AG08395 (cell line): ENCODE measurements at regions not wholly inside any gene's neighbourhood (a gene's known extent, or its start where the extent isn't known, plus 50 kb on each side); places are given as distances from the start of the nearest gene placed in this dataset.

Experiments used
- DNase-seq: peaks from one replicate; pipeline ENCODE4 v3.0.0; 2012; ENCODE audit warnings: mixed read lengths, low spot score

- peak; percentile 96 for DNase-seq
Observed at GRCh38 chr2:129877289-129877741, 102.2 kb upstream of the RAB6C start.

GRCh38 chr2:129877795-129878775, 101.4 kb upstream of the RAB6C start:
- DNase-seq, result peak; percentile 56

DNA sequence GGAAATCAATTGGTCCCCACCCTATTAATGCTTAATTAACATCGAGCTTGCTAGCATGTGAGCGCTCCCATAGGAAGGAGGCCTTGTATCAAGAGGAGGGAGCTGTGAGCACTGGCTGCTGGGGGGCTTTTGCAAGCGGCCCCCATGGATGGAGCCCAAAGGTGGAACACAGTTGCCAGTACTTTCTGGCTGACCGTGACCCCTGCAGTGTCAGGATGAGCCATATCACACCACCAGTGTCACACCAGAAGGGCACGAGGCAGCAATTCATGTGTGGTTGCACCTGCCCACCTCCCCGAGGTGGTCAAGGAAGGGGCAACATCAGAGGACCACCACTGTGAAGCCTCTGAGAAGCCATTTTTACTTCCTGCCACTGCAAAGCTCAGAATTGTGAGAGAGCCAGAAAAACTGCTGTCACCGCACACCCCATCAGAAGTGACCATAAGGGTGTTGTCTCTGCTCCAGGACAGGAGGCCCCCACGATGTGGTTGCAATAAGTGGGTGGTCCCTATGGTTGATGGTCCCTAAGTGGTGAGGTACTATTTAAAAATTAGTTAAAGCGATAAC, 99.8 kb upstream of the RAB6C start:
- no peak for DNase-seq

DNA sequence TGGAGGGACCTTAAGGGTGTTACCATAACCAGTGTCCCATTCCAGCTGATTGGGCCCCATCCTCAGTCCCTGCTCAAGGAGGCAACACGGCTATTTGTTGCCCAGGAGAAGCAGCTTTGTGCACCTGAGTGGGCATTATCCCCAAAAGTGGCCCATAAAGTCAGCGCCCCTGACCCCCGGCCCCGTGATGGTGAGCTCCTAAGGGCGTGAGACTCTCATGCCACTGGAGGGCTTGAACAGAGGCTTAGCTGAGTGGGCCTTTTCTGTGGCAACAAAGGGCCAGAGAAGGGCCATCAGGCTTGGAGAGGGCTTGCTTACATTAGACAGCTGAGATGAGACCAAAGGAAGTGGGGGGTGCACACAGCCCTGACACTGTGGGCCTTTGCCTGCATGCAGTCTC, 99.2 kb upstream of the RAB6C start:
- DNase-seq, result no peak

GRCh38 chr2:129880971-129881370, 98.5 kb upstream of the RAB6C start:
- DNase-seq, result no peak

DNA sequence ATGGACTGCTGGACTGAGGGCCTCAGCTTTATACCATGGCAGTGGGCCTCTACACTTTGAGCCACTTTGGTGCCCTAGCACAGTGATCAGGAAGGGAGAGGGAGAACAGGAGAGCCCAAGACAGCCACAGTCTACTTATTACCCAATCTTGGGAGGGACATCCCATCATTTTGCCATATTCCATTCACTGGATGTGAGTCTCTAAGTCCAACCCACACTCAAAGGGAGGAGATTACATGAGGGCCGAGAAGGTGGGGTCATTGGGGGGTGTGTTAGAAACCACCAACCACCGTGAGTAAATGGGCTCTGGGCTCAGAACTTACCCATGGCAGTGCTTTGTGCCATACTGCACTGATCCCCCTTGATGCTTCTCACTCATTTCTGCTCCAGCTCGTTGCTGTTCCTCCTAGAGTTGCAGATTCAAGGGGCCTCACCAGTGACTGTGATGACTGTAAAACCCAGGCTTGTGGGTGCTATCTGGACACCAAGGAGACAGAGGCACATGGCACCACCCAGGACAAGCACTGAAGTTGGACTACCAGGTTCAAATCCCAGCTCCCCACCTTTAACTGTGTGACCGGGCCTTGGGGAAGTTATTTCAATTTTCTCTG, 97.6 kb upstream of the RAB6C start:
- no peak for DNase-seq

- DNase-seq, result no peak
Observed at GRCh38 chr2:129882476-129882875, 97.0 kb upstream of the RAB6C start.

GRCh38 chr2:129883121-129883520, 96.3 kb upstream of the RAB6C start:
- no peak for DNase-seq

DNA sequence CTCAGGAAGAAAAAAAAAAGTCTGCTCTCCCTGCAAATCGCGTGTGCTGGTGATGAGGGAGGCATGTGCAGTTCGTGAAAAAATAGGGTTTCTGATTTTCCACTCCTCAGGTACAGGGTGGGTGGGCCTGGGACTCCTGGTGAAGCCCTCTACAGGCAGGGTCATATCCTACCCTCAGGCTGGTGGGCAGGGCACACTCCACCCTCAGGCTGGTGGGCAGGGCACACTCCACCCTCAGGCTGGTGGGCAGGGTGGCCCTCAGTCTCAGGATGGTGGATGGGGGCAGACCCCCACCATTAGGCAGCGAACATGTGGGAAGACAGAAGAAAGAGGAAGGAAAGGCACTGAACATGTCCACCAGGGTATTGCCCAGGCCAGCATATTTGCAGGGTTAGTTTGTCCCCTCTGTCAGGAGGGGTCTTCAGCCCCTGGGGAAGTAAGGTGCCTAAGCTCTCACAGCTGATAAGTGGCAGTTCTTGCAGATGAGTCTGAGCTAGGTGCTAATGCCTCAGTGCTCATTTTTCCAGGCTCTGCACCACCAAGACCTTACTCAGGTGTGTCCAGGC, 95.2 kb upstream of the RAB6C start:
- DNase-seq, result no peak

- DNase-seq, result no peak
Observed at GRCh38 chr2:129885735-129886134, 93.7 kb upstream of the RAB6C start.

DNA sequence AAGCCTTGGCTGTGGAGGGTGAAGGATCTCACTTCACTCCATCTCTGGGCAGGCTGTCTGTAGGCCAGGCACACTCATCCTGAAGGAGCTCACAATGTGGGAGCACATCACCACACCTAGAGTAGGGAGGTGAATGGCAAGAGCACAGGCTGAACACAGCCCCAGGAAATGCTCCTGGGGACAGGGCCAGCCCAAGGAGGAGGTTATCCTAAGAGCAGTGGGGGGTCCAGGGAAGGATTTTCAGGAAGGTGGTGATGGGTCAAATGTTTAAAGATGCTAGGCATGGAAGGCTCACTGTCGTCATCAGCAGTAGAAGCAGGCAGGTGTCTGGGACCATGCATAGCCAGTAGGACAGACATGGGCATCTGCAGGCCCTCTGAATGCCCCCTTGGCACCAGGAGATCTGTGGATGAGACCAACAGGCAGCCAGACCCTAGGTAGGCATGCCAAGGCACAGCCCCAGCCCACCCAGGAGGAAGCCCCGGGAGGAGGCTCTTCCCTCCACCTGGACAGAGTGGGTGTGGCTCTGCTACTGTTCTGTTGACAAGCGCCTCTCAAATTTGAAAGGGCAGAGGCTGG, 91.7 kb upstream of the RAB6C start:
- no peak for DNase-seq

- no peak for DNase-seq
Observed at GRCh38 chr2:129888461-129888860, 91.0 kb upstream of the RAB6C start.

- peak; percentile 67 for DNase-seq
Observed at GRCh38 chr2:129888896-129889295, 90.6 kb upstream of the RAB6C start.

DNA sequence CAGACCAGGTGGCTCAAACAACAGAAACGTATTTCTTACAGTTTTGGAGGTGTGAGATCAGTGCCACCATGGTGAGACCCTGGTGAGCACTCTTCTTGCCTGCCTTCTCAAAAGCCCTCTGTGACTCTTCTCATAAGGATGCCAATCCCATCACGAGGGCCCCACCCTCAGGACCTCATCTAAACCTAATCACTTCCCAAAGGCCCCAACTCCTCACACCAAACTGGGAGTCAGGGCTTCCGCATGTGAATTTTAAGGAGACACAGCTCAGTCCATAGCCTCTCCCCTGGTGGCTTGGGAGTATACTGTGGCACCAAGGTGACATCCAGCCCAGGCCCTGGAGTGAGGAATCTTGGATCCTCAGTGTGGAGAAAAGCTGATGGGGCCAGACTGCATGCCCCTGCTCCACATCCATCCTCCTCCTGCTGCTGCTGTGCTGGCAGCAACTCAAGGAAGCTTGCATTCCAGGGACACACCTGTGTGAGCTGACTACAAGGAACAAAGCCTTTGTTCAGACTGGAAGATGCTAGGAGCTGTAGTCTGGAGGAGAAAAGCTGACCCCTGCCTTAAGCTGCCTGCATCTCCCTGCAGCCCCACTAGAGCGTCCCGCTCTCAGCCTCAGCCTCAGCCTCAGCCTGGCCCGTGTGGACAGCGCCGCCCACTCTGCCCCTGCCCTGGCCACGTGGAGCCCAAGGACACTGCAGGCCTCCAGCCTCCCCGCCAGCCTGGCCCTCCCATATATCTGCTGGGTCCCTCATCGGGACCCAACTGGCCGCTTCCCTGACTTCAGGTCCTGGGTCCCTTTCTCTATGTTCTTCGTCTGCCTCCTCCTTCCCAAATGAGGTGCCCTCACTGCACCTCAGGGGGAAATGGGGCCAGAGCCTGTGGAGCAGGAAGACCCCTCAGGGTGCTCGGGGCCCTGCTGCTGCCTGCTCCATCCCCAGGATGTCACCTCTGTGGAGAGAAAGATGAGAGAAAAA, 87.8 kb upstream of the RAB6C start:
- no peak for DNase-seq

DNA sequence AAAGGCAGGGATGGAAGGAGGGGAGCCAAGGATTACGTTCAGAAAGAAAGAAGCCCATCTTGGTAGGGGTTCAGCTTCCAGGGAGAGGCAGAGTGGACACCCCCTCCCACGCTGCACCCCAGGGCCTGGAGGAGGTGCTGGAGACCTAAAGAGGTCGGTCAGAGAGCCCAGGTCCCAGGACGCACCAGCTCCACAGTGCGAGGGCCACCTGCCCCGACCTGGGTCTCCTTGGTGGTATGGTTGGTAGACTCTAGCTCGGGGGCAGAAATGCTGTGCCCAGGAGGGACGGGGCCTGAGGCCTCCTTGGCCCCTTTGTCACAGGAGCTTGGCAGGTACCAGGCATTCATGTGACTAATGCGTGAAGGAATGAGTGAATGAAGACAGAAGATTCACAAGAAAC, 87.1 kb upstream of the RAB6C start:
- no peak for DNase-seq

- DNase-seq, result no peak
Observed at GRCh38 chr2:129892773-129893172, 86.7 kb upstream of the RAB6C start.

DNA sequence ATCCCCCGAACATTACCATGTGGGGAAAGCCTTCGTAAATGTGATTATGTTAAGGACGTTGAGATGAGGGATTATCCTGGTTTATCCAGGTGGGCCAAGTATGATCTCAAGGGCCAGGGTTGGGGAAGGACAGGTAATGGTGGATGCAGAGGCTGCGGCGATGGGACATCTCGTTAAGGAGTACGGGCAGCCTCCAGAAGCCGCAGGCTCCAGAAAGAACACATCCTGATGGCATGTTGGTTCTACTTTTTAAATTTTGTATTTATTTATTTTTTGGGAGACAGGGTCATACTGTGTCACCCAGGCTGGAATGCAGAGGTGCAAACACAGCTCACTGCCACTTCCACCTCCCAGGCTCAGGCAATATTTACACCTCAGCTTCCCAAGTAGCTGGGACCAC, 86.2 kb upstream of the RAB6C start:
- no peak for DNase-seq

DNA sequence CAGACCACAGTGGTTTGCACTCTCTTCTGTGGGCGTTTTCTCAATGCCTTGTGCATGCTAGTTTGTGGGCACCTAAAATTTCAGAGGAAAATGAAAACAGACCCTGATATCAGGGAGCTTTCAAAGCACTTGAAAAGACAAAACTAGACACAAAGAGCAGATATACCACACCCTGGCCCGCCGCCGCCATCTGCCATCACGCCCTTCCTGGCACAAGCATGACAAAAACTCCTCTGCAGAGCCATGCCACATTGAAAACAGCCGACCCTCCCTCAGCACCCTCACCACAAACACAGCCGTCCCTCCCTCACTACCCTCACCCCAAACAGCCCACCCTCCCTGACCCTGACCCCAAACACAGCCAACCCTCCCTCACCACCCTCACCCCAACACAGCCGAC, 84.8 kb upstream of the RAB6C start:
- DNase-seq, result no peak

DNA sequence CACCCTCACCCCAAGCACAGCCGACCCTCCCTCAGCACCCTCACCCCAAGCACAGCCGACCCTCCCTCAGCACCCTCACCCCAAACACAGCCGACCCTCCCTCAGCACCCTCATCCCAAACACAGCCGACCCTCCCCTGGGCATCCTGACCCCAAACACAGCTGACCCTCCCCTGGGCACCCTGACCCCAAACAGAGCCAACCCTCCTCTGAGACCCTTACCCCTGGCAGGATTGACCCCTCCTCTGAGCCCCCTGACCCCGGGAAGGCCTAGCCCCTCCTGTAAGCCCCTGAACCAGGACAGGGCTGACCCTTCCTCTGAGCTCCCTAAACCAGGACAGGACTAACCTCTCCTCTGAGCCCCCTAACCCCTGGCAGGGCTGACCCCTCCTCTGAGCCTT, 84.4 kb upstream of the RAB6C start:
- DNase-seq, result no peak

- no peak for DNase-seq
Observed at GRCh38 chr2:129895526-129896082, 83.9 kb upstream of the RAB6C start.
